OCI-LY1 (cell line): ENCODE measurements at regions not wholly inside any gene's neighbourhood (a gene's known extent, or its start where the extent isn't known, plus 50 kb on each side); places are given as distances from the start of the nearest gene placed in this dataset.

Source experiments
- CTCF ChIP-seq: fragments of 200-600 bp; sonication (generic), shearing (Covaris generic); IDR thresholded peaks from 2 replicates; pipeline ENCODE4 v1.5.1; 2017; ENCODE audit warnings: mild to moderate bottlenecking, antibody characterized with exemption, low read length, moderate library complexity, mixed read lengths
- EZH2 ChIP-seq: fragments of 200-600 bp; sonication (generic), shearing (Covaris generic); IDR thresholded peaks from 2 replicates; pipeline ENCODE4 v1.8.0; 2017; ENCODE audit warnings: borderline replicate concordance, mixed run types, mild to moderate bottlenecking, antibody characterized with exemption, low read length, moderate library complexity, mixed read lengths

GRCh38 chr11:70528794-70529580, 130.7 kb downstream of the CTTN start:
- TF ChIP-seq CTCF (no peak), EZH2 (no peak)
